ENCODE measurements at regions not wholly inside any gene's neighbourhood (a gene's known extent, or its start where the extent isn't known, plus 50 kb on each side); places are given as distances from the start of the nearest gene placed in this dataset.
"Not testable (repeated sequence)": the region's sequence is repeated elsewhere in the genome, so short reads cannot be mapped to it uniquely, and the experiment has no call there.

GRCh38 chr9:80806671-80807070 lies 882.7 kb downstream of the TLE1 start:
- DNase-seq, result no peak

- DNase-seq, result no peak
These were observed 884.5 kb downstream of the TLE1 start for GRCh38 chr9:80804873-80805272.

DNA sequence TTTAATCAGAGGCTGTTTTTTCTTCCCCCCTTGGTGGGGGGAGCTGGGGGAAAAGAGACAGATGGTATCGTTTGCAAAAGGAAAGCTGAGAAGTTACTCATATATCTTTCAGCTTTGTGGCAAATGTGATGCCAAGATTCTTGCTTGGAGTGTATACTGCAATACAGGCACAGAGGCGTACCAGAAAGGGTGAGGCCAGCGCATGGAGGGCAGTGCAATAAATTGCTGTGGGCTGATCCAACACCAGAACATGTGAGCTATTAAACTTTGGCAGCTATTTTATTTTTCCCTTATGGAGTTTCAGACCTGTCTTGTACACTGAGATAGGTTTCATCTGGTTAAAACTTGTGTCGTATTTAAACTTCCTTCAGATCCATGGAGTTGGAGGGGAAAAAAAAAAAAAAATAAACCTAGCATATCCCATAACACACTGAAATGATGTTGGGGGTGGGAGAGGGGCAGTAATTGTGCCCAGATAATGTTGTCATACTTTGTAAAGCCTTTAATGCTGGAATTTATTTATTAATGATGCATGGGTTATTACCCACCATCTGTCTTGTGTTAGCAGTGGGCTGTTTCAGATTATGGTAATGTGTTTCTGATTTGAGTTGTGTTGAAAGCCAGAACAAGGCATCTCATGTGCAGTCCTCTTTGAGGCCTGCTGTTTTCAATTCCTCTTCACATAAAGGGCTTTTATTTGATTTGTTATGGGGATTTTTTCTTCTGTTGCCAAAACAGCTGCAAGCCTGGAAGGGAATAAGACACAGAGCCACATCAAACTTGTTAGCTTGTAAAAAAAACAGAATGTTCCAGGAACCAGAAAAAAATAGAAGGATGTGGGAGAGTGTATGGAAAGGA lies 891.3 kb downstream of the TLE1 start:
- DNase-seq, result peak; percentile 74

DNA sequence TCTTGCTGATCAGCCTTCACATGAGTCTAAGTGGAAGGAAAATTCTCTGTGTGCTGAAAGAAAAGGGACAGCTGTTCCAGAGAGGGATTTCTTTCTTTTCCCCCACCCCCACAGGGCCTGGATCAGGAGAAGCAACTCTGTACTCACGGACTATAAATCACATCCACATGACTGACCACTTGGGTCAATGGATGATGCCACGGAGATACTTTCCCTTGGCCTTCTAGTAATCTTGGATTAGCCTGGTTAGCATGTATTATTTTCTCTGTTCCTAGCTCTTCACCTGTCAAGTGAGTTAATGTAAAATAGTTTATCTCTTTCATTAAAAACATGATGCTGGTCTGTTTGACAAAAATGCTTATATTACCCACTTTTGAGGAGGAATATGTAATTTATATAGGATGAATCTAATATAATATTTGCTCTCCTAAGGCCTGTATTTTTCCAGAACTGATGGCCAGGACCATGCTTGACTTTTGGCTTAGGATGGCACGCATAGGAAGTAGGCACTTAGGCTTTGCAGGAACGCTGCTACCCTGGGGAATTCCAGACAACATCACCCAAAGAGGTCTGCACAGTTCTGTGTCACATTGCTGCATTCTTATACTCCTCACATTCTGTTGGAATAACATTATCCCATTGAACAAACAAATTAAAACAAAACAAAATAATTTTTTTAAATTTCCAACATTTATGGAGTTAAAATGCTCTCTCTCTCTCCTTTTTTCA lies 892.1 kb downstream of the TLE1 start:
- peak; percentile 42 for DNase-seq

DNA sequence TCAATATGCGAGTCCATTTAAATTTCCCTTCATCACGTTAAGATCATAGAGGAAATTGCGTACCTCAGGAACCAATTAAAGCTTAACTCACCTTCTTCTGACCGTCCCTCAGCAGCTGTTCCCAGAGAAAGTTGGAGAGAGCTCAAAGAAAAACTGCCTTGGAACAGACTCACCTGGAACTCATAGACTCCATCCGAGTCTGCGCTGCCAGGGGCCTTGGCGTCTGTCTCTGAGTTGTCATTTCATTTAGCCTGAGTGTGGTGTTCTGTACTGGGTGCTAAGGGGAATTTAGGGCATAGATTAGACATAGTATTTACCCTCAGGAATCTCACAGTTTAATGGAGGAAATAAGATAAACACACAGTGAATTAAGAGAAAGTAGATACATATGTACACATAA lies 892.7 kb downstream of the TLE1 start:
- DNase-seq, result no peak

- DNase-seq, result no peak
These were observed 895.1 kb downstream of the TLE1 start for GRCh38 chr9:80794197-80794596.

DNA sequence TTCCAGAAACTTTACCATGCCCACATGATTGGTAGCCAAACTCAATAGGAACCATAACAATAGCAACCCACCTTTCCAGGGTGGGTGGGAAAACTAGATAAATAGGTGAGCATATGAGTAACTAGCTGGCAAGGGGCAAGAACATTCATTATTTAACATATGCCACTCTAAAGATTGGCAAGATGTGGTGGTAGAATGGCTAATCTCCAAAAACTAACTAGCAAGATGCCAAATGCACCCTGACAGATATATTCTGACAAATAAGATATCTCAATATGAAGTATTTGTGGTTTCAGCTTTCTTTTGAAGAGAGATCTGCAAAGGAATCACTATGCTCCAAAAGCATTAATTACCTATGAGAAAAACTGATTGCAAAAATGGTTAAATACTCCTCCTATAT lies 895.6 kb downstream of the TLE1 start:
- DNase-seq, result no peak

DNA sequence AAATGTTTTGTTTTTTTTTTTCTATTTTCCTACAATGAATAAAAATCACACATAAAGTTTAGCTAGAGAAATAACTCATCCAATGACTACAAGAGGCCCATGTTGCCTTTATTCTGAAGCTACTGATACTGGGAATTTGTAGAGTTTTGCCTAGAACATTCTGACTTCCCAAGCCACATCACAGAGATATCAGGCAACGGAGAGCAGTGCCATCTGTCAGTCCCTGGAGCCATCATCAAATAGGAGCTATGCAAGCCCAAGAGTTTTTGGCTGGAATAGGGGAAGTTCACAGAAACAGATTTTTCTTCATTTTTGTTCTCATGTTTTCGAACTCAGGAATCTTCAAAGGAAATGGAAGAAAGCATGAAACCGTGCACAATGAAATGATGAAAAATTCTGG lies 896.6 kb downstream of the TLE1 start:
- no peak for DNase-seq

DNA sequence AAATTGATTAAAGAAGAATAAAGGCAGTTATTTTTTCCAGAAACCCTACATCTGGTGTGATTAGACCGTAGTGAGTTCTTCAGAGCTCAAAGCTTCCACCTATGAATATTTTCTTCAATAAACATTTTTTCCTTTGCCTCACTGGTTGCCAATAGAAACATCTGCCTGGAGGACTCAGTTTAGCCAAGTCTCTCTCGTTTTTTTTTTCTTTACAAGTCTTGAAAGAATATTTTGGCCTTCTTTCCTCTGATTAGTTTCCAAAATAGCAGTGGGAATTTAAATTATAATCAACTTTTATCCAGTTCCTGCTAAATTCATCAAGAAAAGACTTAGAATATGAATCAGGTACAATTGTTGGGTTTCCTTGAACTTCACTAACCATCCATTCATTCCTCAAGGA lies 897.5 kb downstream of the TLE1 start:
- DNase-seq, result no peak

GRCh38 chr9:80790764-80791163 lies 898.6 kb downstream of the TLE1 start:
- no peak for DNase-seq

- peak; percentile 53 for DNase-seq
These were observed 899.5 kb downstream of the TLE1 start for GRCh38 chr9:80789831-80790230.

- DNase-seq, result no peak
These were observed 901.7 kb downstream of the TLE1 start for GRCh38 chr9:80787636-80788035.

DNA sequence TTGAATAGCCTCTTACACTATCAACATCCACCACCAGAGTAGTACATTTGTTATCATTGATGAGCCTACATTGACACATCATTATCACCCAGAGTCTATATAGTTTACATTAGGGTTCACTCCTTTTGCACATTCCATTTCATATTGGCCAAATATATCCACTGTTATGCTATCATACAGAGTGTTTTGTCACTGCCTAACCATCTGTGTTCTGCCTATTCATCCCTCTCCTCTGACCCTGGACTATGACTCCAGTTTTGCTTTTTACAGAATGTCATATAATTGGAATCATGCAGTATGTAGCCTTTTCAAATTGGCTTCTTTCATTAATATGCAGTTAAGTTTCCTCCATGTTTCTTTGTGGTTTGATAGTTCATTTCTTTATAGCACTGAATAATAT lies 904.7 kb downstream of the TLE1 start:
- DNase-seq, result no peak

- no peak for DNase-seq
These were observed 913.4 kb downstream of the TLE1 start for GRCh38 chr9:80775971-80776370.

- peak; percentile 12 for DNase-seq
These were observed 913.8 kb downstream of the TLE1 start for GRCh38 chr9:80775530-80775929.

DNA sequence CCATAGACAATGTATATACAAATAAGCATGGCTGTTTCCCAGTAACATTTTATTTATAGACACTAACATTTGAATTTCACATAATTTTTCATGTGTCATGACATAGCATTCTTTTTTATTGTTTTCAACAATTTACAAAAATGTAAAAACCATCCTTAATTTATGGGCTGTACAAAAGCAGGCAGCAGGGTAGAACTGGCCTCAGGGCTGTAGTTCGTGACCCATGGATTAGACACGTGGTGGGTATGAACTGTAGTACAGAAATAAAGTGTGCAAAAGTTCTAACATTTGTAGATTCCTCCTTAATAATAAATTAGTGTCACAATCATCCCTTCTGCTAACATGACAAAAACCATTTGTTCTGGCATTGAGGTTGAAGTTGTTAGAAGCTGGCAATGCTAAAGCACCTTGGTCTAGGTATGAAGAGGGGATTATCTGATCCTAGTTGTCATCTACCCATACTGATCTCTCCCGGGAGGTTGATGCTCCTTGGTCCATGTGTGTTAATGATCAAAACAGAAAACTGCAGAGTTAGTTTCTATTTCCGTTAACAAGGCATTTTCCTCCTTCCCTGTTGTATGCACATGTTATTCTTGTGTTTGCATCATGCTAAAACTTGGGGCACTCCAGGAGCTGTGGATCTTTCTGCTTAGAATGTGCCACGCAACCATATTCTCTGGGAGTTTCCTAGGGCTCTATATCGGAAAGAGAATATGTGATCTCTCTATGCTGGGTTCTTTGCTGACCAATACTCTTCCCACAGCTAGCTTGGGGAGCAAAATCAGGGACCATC lies 917.6 kb downstream of the TLE1 start:
- no peak for DNase-seq

DNA sequence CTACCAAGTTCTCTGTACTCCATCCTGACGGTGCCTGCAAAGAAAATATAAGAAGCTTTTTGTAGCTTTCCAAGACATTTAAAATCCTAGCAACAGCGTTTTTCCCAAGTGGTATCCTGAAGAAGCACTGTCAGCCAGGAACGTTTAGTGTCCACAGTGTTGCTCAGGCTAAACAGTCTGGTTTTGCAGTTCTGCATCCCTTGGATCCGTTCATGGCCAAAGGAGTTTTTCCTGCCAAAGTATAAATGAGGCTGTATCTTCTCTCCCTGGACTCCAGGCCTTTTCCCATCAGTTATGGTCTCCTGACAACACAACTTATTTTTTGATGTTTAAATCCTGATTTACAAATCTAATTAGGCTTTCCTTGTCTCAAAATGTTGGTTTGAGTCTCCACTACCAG lies 925.8 kb downstream of the TLE1 start:
- DNase-seq, result no peak

DNA sequence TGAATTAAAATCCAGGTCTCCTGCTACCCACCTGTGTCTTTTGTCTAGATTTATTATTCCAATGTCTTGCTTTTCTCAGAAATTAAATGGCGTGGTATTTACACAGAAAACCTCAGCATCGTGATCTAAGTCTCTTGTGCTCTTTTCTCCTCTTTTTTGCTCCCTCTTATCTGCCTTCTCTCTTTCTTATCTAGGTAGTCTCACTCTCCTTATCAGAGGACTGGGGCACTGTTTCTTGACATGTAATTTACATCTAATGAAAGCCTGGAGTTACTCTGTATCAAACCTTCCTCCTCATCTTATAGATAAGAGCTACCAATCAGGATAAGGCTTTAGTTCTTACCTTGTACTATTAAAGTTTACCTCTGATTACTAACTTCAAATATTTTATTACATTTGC lies 933.8 kb downstream of the TLE1 start:
- no peak for DNase-seq

DNA sequence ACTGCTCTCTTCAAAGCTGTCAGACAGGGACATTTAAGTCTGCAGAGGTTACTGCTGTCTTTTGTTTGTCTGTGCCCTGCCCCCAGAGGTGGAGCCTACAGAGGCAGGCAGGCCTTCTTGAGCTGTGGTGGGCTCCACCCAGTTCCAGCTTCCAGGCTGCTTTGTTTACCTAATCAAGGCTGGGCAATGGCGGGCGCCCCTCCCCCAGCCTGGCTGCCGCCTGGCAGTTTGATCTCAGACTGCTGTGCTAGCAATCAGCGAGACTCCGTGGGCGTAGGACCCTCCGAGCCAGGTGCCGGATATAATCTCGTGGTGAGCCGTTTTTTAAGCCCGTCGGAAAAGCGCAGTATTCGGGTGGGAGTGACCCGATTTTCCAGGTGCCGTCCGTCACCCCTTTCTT lies 942.3 kb downstream of the TLE1 start:
- not testable (repeated sequence) for DNase-seq

DNA sequence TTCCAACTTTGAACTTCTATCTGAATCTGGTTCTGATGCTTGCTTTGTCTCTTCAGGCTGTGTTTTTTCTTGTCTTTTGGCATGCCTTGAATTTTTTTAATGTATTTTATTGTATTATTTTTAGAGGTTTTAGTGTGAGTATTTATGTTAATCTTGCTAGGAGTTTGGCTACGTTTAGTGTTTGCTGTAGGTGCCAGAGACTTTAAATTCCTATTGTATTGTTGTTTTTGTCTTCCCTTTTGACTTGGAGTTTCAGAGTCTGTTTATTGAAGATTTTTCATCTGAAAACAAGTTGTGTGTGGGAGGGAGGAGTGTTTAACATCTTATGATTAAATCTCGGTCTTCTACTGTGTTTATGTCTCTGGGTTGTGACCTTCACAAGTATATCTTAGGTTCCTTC lies 956.8 kb downstream of the TLE1 start:
- DNase-seq, result no peak

GRCh38 chr9:80720579-80720978 lies 968.8 kb downstream of the TLE1 start:
- DNase-seq, result no peak

- peak; percentile 29 for DNase-seq
These were observed 982.2 kb downstream of the TLE1 start for GRCh38 chr9:80707120-80707519.

- peak; percentile 11 for DNase-seq
These were observed 988.3 kb downstream of the TLE1 start for GRCh38 chr9:80701061-80701460.
